ENCODE measurements at regions not wholly inside any gene's neighbourhood (a gene's known extent, or its start where the extent isn't known, plus 50 kb on each side); places are given as distances from the start of the nearest gene placed in this dataset.

DNA sequence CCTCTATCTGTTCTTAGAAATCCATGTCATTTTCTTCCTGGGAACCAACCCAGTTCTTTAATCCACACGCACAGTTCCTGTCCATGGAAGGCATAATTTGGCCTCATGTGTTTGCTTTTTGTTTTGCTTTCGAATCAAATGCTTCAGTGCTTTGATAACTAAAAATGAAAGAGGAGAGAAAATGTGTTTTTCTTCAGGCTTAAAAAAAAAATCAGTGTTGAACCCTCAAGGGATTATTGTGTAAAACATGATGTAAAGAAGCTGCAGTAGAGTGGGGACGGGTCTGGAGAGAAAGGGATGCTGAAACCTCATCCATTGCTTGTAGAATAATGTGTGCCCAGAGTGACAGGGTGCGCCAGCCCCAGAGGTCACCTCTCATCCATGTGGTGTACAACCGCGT is 197.5 kb upstream of the JARID2 start:
- DNase-seq = no peak

DNA sequence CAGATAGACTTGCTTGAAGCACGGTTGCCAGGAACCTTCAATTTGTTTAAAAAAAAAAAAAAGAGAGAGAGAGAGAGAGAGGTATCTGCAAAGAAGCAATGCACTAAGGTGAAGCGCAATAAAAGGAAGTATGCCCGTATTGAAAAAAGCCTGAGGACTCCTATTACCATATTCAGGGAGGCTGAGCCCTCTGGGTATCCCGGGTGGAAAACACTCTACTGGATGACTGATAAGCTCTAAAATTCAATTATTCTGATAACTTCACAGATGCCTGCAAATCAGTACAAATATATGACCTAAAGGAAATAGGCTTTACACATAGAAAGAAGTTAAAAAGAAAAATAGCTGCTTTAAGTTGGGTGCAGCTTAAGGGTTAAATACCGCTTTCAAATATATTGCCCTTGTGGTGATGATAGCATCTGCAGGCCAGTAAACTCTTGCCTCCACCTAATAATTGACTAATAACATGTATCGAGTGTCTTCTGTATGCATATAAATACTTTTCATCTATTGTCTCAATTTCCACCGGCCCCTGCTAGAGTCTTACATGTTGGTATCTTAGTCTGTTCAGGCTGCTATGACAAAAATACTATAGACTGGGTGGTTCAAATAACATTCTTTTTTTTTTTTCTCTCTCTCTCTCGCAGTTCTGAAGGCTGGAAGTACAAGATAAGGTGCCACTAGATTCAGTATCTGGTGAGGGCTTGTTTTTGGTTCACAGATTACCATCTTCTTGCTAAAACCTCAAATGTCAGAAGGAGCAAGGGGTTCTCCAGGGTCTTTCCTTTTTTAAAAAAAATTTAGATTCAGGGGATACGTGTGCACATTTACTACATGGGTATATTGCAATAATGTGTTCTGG is 187.4 kb upstream of the JARID2 start:
- no peak for DNase-seq

GRCh38 chr6:15061180-15061641 is 184.7 kb upstream of the JARID2 start:
- DNase-seq = no peak

- no peak for DNase-seq
Measured at GRCh38 chr6:15061908-15062515, 183.9 kb upstream of the JARID2 start.

- DNase-seq = no peak
Measured at GRCh38 chr6:15062516-15063252, 183.2 kb upstream of the JARID2 start.

GRCh38 chr6:15063253-15063853 is 182.5 kb upstream of the JARID2 start:
- DNase-seq = no peak

DNA sequence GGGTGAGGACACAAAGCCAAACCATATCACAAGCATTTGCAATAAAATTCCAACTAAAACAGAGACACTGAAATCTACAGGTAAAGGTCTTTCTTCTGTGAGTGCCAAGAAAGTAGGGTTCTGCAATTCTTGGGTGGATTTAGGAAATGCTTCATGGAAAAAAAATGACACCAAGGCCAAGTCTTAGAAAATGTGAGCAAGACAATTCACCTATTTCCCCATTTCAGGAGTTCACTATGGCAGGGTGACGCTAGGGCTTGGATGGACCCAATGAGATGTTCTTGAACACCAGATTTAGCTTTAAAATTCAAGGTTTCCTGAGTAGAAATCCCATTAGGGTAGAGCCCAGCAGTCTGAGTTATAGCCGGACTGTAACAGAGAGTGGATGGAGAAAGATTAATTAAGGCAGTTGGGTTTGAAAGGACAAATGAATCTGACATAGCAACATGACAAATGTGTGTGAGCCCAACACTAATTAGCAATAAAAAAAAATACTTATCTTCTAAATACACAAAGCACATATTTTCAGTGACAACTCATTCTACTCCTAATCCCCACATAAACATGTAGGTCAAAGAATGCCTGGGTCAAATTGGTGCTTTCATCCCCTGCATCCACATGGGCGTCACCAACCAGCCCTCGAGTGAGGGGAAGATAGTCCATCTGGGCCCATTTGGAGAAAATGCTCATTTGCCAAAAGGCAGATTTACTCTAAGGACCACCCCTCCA is 180.4 kb upstream of the JARID2 start:
- DNase-seq = no peak

- no peak for DNase-seq
Measured at GRCh38 chr6:15066089-15066758, 179.6 kb upstream of the JARID2 start.

- DNase-seq = no peak
Measured at GRCh38 chr6:15073344-15073789, 172.5 kb upstream of the JARID2 start.

GRCh38 chr6:15073883-15074465 is 171.9 kb upstream of the JARID2 start:
- no peak for DNase-seq

- DNase-seq = no peak
Measured at GRCh38 chr6:15074806-15075205, 171.1 kb upstream of the JARID2 start.

- DNase-seq = no peak
Measured at GRCh38 chr6:15076565-15076964, 169.3 kb upstream of the JARID2 start.

DNA sequence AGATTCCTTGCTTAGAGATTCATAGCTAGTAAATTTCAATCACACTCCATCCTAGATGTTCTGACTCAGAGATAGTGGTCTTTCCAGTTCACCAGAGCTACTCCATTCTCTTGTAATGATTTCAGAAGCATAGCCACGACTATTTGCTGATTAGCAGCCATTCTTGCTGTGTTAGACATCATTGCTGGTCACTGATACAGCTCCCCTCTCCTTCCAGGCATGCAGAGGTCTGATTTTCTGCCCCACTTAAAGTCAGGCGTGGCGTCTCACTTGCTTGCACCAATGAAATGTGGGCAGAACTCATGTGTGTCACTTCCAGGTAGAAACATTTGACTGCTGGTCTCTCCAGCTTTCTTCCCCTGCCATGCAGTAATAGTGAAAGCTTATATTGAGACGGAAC is 168.9 kb upstream of the JARID2 start:
- no peak for DNase-seq

- no peak for DNase-seq
Measured at GRCh38 chr6:15077961-15078360, 167.9 kb upstream of the JARID2 start.

DNA sequence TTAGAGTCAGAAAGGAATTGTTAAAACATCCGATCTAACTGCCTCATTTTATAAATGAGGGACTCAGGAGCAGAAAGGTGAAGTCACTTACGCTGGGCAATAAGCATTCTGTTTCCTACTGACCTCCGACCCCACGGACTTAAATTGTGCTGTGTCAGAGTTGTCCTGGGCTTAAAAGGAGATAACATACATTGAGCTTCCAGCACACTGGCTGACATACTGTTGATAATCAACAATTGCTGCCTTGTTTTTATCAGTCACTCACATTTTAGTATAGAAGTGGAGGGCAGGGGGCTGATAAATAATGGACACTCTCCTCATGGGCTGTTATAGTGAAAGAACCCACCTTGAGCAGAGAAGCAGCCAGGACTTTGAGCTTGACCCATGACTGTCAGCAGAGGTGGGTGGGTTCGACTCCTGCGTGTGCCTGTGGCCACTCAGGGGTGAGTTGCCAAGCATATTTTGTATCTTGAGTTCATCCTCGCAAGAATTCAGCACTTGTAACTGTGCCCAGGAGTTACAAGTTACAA is 166.5 kb upstream of the JARID2 start:
- DNase-seq = no peak

DNA sequence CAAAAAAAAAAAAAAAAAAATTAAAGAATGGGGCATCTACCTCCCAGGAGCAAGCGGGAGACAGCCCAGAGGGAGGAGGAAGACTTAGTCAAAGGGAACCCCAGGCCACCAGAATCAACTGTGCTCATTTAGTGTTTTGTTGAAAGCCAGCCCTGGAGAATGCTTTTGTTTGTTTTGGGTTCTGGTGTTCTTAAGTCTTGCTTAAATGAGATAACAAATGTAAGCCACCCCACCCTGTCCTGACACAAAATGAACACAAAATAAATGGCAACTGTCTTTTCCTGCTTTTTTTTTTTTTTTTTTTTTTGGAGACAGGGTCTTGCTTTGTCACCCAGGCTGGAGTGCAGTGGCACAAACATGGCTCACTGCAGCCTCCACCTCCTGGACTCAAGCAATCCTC is 165.0 kb upstream of the JARID2 start:
- no peak for DNase-seq

DNA sequence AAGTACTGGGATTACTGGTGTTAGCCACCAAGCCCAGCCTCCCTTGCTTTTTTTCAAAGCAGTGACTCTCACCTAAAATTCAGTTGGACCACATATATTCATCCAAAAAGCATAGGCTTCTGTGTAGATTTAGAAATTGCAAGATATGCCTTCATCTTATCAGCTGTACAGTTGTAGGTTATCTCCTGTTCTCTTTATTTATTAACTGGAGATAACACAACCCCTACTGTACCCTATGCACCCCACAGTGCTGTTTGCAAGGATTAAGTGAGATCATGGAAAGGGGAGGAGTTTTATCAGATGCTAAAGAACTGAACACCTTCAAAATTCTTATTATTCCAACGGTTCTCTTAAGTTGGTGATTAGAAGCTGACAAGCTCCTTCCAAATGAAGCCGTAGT is 164.4 kb upstream of the JARID2 start:
- DNase-seq = no peak

DNA sequence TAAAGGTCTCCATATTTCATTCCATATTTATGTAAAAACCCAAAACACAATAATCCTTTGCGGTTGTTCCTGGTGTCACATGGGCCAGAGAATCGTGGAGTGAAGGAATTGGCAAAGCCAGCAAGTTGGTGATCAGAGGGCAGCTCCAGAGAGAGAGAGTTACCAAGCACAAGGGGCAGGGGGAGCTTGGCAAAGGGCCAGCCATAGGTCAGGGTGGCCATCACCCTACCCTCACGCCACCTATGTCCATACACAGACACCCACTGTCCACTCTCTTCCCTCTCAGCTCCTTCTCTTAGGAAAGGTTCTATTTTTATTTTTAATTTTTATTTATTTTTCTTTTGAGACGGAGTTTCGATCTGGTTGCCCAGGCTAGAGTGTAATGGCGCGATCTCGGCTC is 163.2 kb upstream of the JARID2 start:
- no peak for DNase-seq

DNA sequence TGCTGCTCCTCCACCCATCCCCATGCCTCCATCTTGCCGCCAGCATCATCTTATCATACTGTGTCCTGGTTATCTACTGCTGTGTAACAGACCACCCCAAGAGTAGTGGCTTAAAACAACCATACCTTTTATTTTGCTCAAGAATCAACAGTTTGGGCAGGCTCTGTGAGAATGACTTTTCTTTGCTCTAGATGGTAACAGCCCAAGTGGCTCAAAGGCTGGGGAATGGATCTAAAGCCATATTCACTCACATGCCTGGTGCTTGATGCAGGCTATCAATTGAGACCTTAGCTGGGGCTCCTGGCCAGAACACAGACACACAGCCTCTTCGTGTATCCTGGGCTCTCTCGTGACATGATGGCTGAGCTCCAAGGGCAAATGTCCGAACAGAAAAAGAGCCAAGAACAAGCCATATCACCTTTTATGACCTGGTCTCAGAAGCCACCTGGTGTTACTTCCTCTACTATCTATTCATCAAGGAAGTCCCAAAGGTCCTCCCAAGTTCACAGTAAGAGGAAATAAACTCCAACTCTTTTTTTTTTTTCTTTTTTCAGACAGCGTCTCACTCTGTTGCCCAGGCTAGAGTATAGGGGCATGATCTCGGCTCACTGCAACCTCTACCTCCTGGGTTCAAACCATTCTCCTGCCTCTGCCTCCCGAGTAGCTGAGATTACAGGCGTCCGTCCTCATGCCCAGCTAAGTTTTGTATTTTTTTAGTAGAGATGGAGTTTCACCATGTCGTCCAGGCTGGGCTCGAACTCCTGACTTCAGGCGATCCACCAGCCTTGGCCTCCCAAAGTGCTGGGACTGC is 159.3 kb upstream of the JARID2 start:
- no peak for DNase-seq

DNA sequence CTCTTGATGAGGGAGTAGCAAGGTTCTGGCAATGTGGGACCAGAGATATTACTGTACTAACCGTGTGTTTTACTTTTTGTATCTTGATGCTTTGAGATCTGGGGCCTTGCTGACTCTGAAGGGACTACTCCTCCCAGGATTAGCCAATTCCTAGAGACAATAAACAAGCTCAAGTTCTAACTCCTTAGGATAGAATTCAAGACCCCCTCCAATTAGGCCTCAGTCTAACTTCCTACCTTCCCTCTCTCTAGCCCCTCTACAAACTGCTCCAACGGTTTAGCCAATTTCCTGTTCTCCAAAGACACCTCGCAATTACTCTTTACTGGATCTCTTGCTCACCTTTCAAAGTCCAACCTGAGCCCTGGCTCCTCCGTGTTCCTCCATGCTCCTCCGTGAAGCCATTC is 158.7 kb upstream of the JARID2 start:
- DNase-seq = no peak

All from CD4-positive, alpha-beta T cell treated with Interleukin-21 for 1 hour (primary cell).